HG02884 (cell line): ENCODE measurements at regions not wholly inside any gene's neighbourhood (a gene's known extent, or its start where the extent isn't known, plus 50 kb on each side); places are given as distances from the start of the nearest gene placed in this dataset.

Experiments
- ATAC-seq: cut with Tn5 transposase; IDR thresholded peaks from one replicate; pipeline ENCODE4 v1.9.1; 2021; ENCODE audit warnings: mild to moderate bottlenecking, moderate library complexity; ENCODE audit not compliant: unreplicated experiment

DNA sequence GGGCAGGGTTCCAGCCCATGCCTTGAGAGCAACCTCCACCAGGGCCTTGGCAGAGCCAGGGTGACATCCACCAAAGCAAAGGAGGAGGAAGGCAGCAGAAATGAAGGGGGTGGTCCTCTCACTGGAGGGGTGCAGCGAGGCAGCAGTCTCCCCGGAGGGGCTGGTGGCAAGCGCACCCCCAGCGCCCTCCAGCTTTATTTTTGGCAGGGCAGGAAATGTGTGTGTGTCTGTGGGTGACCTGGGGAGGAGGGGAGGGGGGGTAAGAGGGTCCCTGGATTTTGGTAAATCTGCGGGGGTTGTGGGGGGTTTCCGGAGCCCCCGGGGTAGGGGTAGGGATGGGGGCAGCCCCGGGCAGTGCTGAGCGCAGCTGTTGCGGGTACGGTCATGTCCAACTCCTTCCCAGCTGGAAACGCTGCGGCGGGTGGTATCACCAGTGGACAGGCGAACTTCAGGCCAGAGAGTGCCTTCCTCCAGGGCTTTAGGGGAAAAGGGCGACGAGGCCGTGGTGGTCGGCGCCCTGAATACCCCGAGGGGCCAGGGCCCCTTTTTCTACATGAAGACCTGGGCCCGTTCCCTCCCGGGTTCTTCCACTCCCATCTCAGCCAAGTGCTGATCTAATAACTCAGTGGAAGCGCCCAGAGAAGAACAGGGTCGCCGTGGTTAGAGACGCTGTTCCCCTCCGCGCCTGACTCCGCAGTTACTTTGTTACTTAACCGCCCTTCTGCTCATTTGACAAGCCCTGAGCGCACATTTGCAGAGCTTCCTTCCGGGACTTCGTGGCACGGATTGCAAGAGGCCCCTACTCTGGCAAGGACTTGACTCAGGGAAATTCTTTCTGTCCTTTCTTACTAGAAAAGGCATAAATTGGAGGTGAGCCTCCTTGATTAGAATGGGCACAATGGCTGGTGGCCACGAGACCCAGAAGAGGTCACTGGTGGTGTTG, 55.2 kb downstream of the FOS start:
- no peak for ATAC-seq

DNA sequence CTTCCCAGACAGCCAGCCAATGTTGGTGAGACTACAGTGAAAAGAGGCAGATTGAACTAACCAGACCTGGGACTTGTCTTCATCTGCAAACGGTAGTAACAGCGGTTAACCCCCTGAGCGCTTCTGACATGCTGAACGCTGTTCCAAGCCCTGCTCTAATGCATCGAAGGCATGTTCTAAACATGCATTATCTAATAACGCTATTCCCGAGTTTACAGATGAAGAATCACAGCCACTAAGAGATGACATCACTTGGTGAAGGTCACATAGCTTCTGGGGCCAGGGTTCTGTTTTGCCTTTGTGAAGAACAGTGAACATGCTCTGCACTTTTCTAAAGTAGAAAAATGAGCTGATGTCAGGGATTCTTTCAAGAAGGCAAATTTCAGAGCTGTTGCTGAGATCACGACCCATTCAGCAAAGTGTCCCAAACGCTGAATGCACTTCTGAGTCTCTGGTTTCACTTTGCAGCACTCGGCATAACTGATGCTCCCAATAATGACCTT, 56.0 kb downstream of the FOS start:
- ATAC-seq: no peak

- ATAC-seq: no peak
Observed at GRCh38 chr14:75335571-75335970, 56.9 kb downstream of the FOS start.

DNA sequence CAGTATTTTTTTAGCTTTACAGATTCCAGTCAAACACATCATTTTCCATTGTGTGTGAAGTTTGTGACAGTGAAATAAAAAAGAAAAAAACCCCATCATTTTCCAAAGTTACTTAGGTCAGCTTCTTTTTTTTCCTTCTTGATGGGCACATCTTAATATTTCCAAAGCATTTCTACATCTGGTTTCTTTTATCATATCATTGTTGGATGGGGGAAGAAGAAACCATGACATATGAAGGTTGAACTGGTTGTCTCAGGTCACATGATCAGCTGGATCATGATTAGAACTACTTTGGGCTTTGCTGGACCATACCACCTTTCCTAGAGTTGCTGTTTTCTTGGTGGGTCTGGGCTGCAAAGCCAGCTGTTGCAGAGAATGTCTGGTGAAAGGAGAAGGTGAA, 59.8 kb downstream of the FOS start:
- no peak for ATAC-seq

- no peak for ATAC-seq
Observed at GRCh38 chr14:75339059-75339458, 60.4 kb downstream of the FOS start.

DNA sequence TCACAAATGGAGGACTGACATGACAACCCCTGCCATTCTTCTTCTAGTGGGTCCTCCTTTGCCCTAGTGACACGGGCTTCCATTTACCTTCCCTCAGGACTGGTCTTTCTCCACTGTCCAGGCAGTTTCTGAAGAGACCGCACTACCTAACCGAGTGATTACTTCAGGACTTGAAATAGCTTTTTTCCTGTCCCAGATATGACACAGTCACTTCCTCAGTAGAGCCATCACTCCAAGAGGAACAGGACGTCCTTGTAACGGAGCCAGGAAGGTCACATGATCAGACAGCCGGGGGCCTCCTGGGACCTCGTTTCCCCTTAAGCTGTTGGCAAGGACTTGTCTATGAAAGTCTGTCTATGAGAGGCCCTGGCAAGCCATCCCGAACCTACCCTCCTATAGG, 62.3 kb downstream of the FOS start:
- no peak for ATAC-seq

DNA sequence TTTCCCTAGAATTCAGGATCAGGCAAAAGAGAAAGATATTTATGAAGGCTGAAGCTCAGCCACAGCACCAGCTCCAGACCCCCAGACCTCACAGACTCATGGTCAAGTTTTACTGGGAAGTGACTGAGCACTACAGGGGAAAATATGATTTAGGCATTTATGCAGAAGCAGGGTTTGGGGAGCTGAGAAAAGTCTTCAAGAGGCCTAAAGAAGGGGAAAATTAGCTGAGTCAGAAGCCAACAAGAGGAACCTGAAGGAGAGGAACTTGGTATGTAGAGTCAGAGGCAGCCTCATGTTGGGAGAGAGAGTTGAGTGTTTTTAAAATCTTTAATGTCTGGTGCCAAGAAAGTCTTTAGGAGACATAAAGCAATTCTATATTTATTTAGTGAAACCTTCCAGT, 63.0 kb downstream of the FOS start:
- no peak for ATAC-seq

GRCh38 chr14:75342762-75343599, 64.4 kb downstream of the FOS start:
- peak; percentile 70 for ATAC-seq

DNA sequence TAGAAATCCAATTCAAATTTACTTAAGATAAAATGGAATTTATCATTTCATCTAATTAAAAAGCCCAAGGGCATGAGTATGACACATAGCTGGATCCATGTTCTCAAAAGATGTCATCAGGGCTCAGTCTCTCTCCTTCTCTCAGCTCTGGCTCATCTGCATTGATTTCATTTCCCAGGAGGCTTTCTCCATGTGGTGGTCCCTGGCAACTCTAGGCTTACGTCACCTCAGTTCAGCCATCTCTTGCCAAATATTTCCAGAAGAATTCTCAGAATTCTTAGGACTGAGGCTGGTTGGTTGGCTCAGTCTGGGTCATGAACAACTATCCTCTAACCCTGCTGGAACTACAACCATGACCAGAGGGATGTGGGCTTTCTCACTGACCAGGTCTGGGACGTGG, 65.3 kb downstream of the FOS start:
- no peak for ATAC-seq

GRCh38 chr14:75344411-75344810, 65.8 kb downstream of the FOS start:
- no peak for ATAC-seq

DNA sequence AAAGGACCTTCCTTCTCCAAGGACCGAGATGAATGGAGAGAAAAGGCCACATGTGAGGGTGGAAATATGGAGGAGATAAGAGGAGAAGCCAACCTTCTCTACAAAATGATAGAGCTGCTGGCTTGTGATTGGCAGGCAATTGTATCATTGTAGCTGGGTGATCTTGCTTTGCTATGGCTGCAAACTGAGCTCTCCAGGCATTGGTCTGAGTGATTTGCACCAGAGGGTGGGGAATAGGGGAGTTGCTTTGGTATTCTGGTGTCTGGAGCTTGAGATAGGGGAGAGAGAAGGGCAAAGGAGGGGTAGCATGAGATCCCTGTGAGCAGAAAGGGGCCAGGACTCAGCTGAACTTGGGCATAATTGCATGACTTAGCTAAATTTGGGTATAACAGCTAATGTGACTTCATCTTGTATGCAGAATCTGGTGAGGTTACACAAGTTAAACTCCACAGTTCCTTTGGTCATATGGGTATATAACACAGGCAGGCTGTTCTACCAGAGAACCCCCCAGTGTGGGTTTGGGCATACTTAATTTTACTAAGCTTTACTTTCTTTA, 72.0 kb downstream of the FOS start:
- ATAC-seq: no peak

GRCh38 chr14:75359098-75359497, 68.7 kb upstream of the JDP2 start:
- ATAC-seq: no peak

- ATAC-seq: no peak
Observed at GRCh38 chr14:75361041-75361440, 66.8 kb upstream of the JDP2 start.

- ATAC-seq: no peak
Observed at GRCh38 chr14:75361751-75362433, 65.9 kb upstream of the JDP2 start.

GRCh38 chr14:75363130-75363529, 64.7 kb upstream of the JDP2 start:
- ATAC-seq: no peak

- no peak for ATAC-seq
Observed at GRCh38 chr14:75363570-75364227, 64.1 kb upstream of the JDP2 start.

- ATAC-seq: no peak
Observed at GRCh38 chr14:75365116-75365515, 62.7 kb upstream of the JDP2 start.

- no peak for ATAC-seq
Observed at GRCh38 chr14:75366963-75367362, 60.9 kb upstream of the JDP2 start.

DNA sequence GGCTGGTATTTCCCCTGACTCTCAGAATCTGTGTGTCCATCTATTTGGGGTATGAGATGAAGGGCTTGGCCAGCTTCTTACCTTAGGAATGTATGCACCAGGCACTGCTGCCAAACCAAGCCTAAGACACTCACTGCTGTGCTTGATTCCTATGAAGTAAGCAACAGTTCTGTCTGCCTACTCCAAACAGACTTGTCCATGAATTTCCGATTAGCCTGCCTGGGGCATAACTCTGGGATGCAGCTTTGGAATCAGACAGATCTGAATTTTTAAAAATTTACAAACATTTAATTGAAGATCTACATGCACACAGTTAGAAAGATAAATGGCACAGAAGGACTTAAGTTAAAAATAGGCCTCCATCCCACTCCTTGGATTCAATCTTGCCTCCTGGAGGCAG, 59.5 kb upstream of the JDP2 start:
- no peak for ATAC-seq

GRCh38 chr14:75369506-75369905, 58.3 kb upstream of the JDP2 start:
- no peak for ATAC-seq
